ENCODE measurements at regions not wholly inside any gene's neighbourhood (a gene's known extent, or its start where the extent isn't known, plus 50 kb on each side); places are given as distances from the start of the nearest gene placed in this dataset.

GRCh38 chr2:119065146-119065545 lies 93.4 kb downstream of the C1QL2 start:
- no peak for DNase-seq
- no peaks in the 10 kb centered on the region for H3K9me3 ChIP-seq (ENCODE audit: control insufficient read depth, low read length, poor library complexity, severe bottlenecking)
- Mint-ChIP-seq H3K36me3 (ENCODE audit: low read depth) (no peaks in the 10 kb centered on the region), H3K27me3 (no peaks in the 10 kb centered on the region), H3K4me1 (no peaks in the 10 kb centered on the region), H3K4me3 (no peak overlapping the region), H3K27ac (no peak overlapping the region)
- ATAC-seq = no peak

DNA sequence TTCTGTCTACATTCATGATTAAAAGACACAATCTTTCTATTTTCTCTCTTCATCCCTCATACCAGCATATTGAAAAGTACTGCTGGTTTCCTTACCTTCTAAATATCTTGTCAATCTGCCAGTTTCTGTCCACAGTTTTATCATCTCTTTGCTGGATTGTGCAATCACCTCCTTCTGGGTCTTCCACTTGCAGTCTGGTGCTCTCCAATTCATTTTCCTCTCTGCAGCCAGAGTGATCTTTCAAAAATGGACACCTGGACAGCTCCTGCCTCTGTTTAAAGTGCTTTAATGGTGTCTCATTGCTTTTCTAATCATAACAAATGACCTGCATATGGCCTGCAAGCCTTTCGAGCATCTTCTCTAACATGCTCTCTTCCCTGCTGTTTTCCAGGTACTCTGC lies 94.0 kb downstream of the C1QL2 start:
- H3K27me3 Mint-ChIP-seq = no peaks in the 10 kb centered on the region
- H3K27ac Mint-ChIP-seq = no peak overlapping the region
- ATAC-seq (no peak), DNase-seq (no peak)
- no peak overlapping the region for H3K4me3 Mint-ChIP-seq
- no peaks in the 10 kb centered on the region for H3K36me3 Mint-ChIP-seq (ENCODE audit: low read depth)
- H3K9me3 ChIP-seq (ENCODE audit: control insufficient read depth, low read length, poor library complexity, severe bottlenecking) = no peaks in the 10 kb centered on the region
- no peaks in the 10 kb centered on the region for H3K4me1 Mint-ChIP-seq

- Mint-ChIP-seq H3K27ac (no peak overlapping the region), H3K36me3 (ENCODE audit: low read depth) (no peaks in the 10 kb centered on the region), H3K27me3 (no peaks in the 10 kb centered on the region), H3K4me1 (no peaks in the 10 kb centered on the region), H3K4me3 (no peak overlapping the region)
- H3K9me3 ChIP-seq (ENCODE audit: control insufficient read depth, low read length, poor library complexity, severe bottlenecking) = no peaks in the 10 kb centered on the region
- DNase-seq (no peak), ATAC-seq (no peak)
Measured at GRCh38 chr2:119063177-119063576, 95.4 kb downstream of the C1QL2 start.

GRCh38 chr2:119062652-119063051 lies 95.9 kb downstream of the C1QL2 start:
- DNase-seq = no peak
- H3K9me3 ChIP-seq (ENCODE audit: control insufficient read depth, low read length, poor library complexity, severe bottlenecking) = no peaks in the 10 kb centered on the region
- Mint-ChIP-seq H3K4me1 (no peaks in the 10 kb centered on the region), H3K27ac (no peak overlapping the region), H3K27me3 (peaks cover 2% of the 10 kb centered on the region), H3K4me3 (no peak overlapping the region), H3K36me3 (ENCODE audit: low read depth) (no peaks in the 10 kb centered on the region)
- no peak for ATAC-seq

DNA sequence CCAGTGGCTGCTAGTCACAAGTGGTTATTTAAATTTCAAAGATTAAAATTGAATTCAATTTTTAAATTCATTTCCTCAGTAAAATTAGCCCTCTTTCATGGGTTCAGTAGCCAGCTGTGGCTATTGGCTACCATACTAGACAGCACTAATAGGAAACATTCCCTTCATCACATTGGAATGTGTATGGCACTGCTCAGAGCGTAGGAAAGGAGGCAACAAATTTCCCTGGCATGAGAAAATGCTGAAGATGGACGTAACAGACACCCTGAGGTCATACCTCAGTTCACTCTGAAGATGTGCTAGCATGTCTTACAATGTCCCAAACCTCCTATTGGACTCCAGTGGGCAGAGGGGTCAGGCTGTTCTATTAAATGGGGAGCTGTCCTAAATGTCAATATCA lies 96.4 kb downstream of the C1QL2 start:
- no peak for DNase-seq
- ATAC-seq = no peak
- no peaks in the 10 kb centered on the region for H3K4me1 Mint-ChIP-seq
- H3K27ac Mint-ChIP-seq = no peak overlapping the region
- no peaks in the 10 kb centered on the region for H3K36me3 Mint-ChIP-seq (ENCODE audit: low read depth)
- no peaks in the 10 kb centered on the region for H3K9me3 ChIP-seq (ENCODE audit: control insufficient read depth, low read length, poor library complexity, severe bottlenecking)
- peaks cover 6% of the 10 kb centered on the region for H3K27me3 Mint-ChIP-seq
- H3K4me3 Mint-ChIP-seq = no peak overlapping the region

GRCh38 chr2:119059940-119060339 lies 98.6 kb downstream of the C1QL2 start:
- Mint-ChIP-seq H3K36me3 (ENCODE audit: low read depth) (no peaks in the 10 kb centered on the region), H3K27me3 (peaks cover 11% of the 10 kb centered on the region), H3K4me3 (no peak overlapping the region), H3K27ac (no peak overlapping the region), H3K4me1 (no peaks in the 10 kb centered on the region)
- ATAC-seq (no peak), DNase-seq (no peak)
- H3K9me3 ChIP-seq (ENCODE audit: control insufficient read depth, low read length, poor library complexity, severe bottlenecking) = no peaks in the 10 kb centered on the region

DNA sequence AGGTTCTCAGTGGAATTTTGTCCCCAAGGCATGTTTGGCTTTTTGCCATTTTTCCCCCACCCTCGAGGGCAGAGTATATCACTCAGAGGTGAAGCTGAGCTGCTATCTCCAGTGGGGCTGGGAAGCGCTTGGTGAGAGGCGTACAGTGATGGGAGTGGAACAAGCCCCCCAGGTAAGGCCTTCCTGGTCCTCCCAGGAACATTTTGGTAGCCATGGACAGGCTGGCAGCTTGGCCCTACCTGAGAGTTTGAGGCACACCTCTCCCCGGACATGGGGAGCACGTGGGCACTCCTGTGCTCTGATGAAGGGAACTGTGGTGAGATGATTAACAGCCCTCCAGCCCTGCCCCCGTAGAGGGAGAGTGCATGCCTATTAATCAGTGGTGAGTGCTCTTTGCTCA lies 99.3 kb downstream of the C1QL2 start:
- no peaks in the 10 kb centered on the region for H3K36me3 Mint-ChIP-seq (ENCODE audit: low read depth)
- no peaks in the 10 kb centered on the region for H3K4me1 Mint-ChIP-seq
- H3K27me3 Mint-ChIP-seq = peaks cover 11% of the 10 kb centered on the region
- no peak overlapping the region for H3K27ac Mint-ChIP-seq
- no peak overlapping the region for H3K4me3 Mint-ChIP-seq
- no peak for ATAC-seq
- H3K9me3 ChIP-seq (ENCODE audit: control insufficient read depth, low read length, poor library complexity, severe bottlenecking) = no peaks in the 10 kb centered on the region
- no peak for DNase-seq

DNA sequence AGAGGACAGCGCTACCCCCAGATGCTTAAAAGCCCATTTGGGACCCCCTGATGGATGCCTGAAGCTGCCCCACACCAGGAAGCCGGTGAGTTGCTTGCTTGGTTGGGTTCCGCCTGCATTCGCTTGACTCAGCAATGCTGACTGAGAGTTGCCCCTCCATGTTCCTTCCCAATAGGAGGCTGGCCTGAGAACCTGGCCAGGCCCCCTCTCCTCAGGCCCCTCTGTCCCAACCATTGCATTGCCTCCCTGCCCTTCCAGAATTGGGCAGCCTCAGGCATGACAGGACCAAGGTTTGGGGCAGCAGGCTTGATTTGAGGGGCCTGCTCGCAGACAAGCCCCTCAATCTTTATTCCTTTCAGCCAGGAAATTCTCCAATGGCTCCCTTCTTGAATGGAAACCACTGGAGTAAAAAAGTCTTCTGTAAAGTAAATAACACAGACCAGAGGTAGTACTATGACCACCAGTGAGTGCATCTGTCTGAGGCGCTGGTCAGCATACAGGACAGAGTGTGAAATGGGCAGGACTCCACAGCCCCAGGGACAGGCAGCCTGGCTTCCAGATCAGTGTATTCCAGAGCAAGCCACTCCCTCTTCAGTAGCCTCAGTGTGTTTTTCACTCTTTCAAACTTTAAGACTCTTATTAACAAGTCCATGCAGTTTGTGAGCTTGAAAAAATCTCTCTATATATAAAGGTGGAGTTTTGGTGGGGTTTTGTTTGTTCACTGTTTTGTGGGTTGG lies 104.7 kb downstream of the C1QL2 start:
- no peaks in the 10 kb centered on the region for H3K9me3 ChIP-seq (ENCODE audit: control insufficient read depth, low read length, poor library complexity, severe bottlenecking)
- H3K36me3 Mint-ChIP-seq (ENCODE audit: low read depth) = no peaks in the 10 kb centered on the region
- no peaks in the 10 kb centered on the region for H3K4me1 Mint-ChIP-seq
- H3K27me3 Mint-ChIP-seq = peaks cover 35% of the 10 kb centered on the region
- H3K4me3 Mint-ChIP-seq = no peak overlapping the region
- no peak for DNase-seq
- ATAC-seq = no peak
- H3K27ac Mint-ChIP-seq = no peak overlapping the region

- Mint-ChIP-seq H3K36me3 (ENCODE audit: low read depth) (no peaks in the 10 kb centered on the region), H3K27ac (no peak overlapping the region), H3K4me3 (no peak overlapping the region), H3K27me3 (peaks cover 50% of the 10 kb centered on the region), H3K4me1 (no peaks in the 10 kb centered on the region)
- no peak for ATAC-seq
- no peak for DNase-seq
- no peaks in the 10 kb centered on the region for H3K9me3 ChIP-seq (ENCODE audit: control insufficient read depth, low read length, poor library complexity, severe bottlenecking)
Measured at GRCh38 chr2:119051263-119051662, 107.3 kb downstream of the C1QL2 start.

- no peak for DNase-seq
- Mint-ChIP-seq H3K4me3 (no peak overlapping the region), H3K27me3 (peaks cover 60% of the 10 kb centered on the region), H3K36me3 (ENCODE audit: low read depth) (no peaks in the 10 kb centered on the region), H3K27ac (no peak overlapping the region), H3K4me1 (no peaks in the 10 kb centered on the region)
- no peak for ATAC-seq
- H3K9me3 ChIP-seq (ENCODE audit: control insufficient read depth, low read length, poor library complexity, severe bottlenecking) = no peaks in the 10 kb centered on the region
Measured at GRCh38 chr2:119049968-119050704, 108.1 kb downstream of the MARCO start.

Measured in T-helper 17 cell (primary cell).